Activated T-cell treated with anti-CD3 and anti-CD28 coated beads, Interleukin-2, amount 50 U/mL, for 72 hours (primary cell): ENCODE measurements at regions not wholly inside any gene's neighbourhood (a gene's known extent, or its start where the extent isn't known, plus 50 kb on each side); places are given as distances from the start of the nearest gene placed in this dataset.
"Not testable (repeated sequence)": the region's sequence is repeated elsewhere in the genome, so short reads cannot be mapped to it uniquely, and the experiment has no call there.

ENCODE experiments used
- ATAC-seq, 2 donors: fragments of 150-1000 bp; cut with Tn5 transposase; replicated peaks in 1 of 2; 2 replicates each; pipeline ENCODE4 v1.10.0; 2021; ENCODE audit warnings: moderate library complexity in 2 of 2, mild to moderate bottlenecking in 1 of 2
- DNase-seq, 2 donors: peaks; one replicate each; pipeline ENCODE4 v3.0.0; 2021 to 2022; ENCODE audit warnings: mixed read lengths in 1 of 2
- H3K27ac Mint-ChIP-seq: one replicate; pipeline ENCODE4 v1.8.0; 2022; ENCODE audit warnings: mild to moderate bottlenecking, moderate library complexity, mixed read lengths
- H3K27me3 Mint-ChIP-seq: one replicate; pipeline ENCODE4 v1.8.0; 2022; ENCODE audit warnings: low read depth, mixed read lengths
- H3K36me3 Mint-ChIP-seq, 2 donors: one replicate each; pipeline ENCODE4 v1.8.0; 2022; ENCODE audit warnings: mixed read lengths in 2 of 2, mild to moderate bottlenecking in 1 of 2; ENCODE audit not compliant: insufficient read depth in 2 of 2
- H3K4me1 Mint-ChIP-seq: one replicate; pipeline ENCODE4 v1.8.0; 2022; ENCODE audit warnings: low read depth, mixed read lengths
- H3K4me3 Mint-ChIP-seq, 2 donors: one replicate each; pipeline ENCODE4 v1.8.0; 2022; ENCODE audit warnings: mild to moderate bottlenecking in 2 of 2, mixed read lengths in 2 of 2, moderate library complexity in 2 of 2
- H3K9me3 Mint-ChIP-seq, 2 donors: one replicate each; pipeline ENCODE4 v1.8.0; 2022; ENCODE audit warnings: mixed read lengths in 2 of 2

GRCh38 chr2:183825710-183826109 is 701.5 kb downstream of the NUP35 start:
- H3K9me3 Mint-ChIP-seq, result peaks cover 11 to 25% of the 10 kb centered on the region in 2 donors
- no peak overlapping the region for H3K4me3 Mint-ChIP-seq
- H3K27ac Mint-ChIP-seq, result no peak overlapping the region
- no peaks in the 10 kb centered on the region for H3K4me1 Mint-ChIP-seq
- DNase-seq (no peak), ATAC-seq (no peak)
- H3K27me3 Mint-ChIP-seq, result no peaks in the 10 kb centered on the region
- peaks cover 0 to 2% of the 10 kb centered on the region in 2 donors for H3K36me3 Mint-ChIP-seq

- DNase-seq, result no peak
- H3K4me1 Mint-ChIP-seq, result no peaks in the 10 kb centered on the region
- no peak for ATAC-seq
- no peak overlapping the region for H3K4me3 Mint-ChIP-seq
- no peak overlapping the region for H3K27ac Mint-ChIP-seq
- H3K9me3 Mint-ChIP-seq, result peaks cover 8 to 16% of the 10 kb centered on the region in 2 donors
- H3K36me3 Mint-ChIP-seq, result no peaks in the 10 kb centered on the region
- no peaks in the 10 kb centered on the region for H3K27me3 Mint-ChIP-seq
These were observed 705.7 kb downstream of the NUP35 start for GRCh38 chr2:183829931-183830330.

GRCh38 chr2:183837157-183837556 is 712.9 kb downstream of the NUP35 start:
- peaks cover 1 to 4% of the 10 kb centered on the region in 2 donors for H3K9me3 Mint-ChIP-seq
- no peaks in the 10 kb centered on the region for H3K4me1 Mint-ChIP-seq
- no peak for ATAC-seq
- H3K27me3 Mint-ChIP-seq, result no peaks in the 10 kb centered on the region
- peaks cover 0 to 2% of the 10 kb centered on the region in 2 donors for H3K36me3 Mint-ChIP-seq
- H3K4me3 Mint-ChIP-seq, result no peak overlapping the region
- DNase-seq, result no peak
- H3K27ac Mint-ChIP-seq, result no peak overlapping the region

- no peaks in the 10 kb centered on the region for H3K27me3 Mint-ChIP-seq
- H3K27ac Mint-ChIP-seq, result no peak overlapping the region
- peaks cover 6 to 7% of the 10 kb centered on the region in 2 donors for H3K9me3 Mint-ChIP-seq
- H3K4me3 Mint-ChIP-seq, result no peak overlapping the region
- DNase-seq (no peak), ATAC-seq (no peak)
- peaks cover 2 to 3% of the 10 kb centered on the region in 2 donors for H3K36me3 Mint-ChIP-seq
- H3K4me1 Mint-ChIP-seq, result no peaks in the 10 kb centered on the region
These were observed 714.1 kb downstream of the NUP35 start for GRCh38 chr2:183838295-183838694.

GRCh38 chr2:183840061-183840584 is 715.9 kb downstream of the NUP35 start:
- Mint-ChIP-seq H3K4me1 (no peaks in the 10 kb centered on the region), H3K36me3 (peaks cover 2 to 3% of the 10 kb centered on the region in 2 donors), H3K4me3 (no peak overlapping the region), H3K9me3 (peaks cover 6 to 13% of the 10 kb centered on the region in 2 donors), H3K27me3 (no peaks in the 10 kb centered on the region), H3K27ac (no peak overlapping the region)
- DNase-seq, result no peak
- no peak for ATAC-seq

- H3K4me1 Mint-ChIP-seq, H3K36me3 Mint-ChIP-seq, DNase-seq, H3K27me3 Mint-ChIP-seq, ATAC-seq, H3K27ac Mint-ChIP-seq, H3K4me3 Mint-ChIP-seq: not testable (repeated sequence)
- peaks cover 12 to 22% of the 10 kb centered on the region in 2 donors for H3K9me3 Mint-ChIP-seq
These were observed 725.6 kb downstream of the NUP35 start for GRCh38 chr2:183849826-183850225.

- H3K4me3 Mint-ChIP-seq, result no peak overlapping the region
- no peak for ATAC-seq
- DNase-seq, result no peak
These were observed 734.9 kb downstream of the NUP35 start for GRCh38 chr2:183859129-183859528.

GRCh38 chr2:183866666-183867065 is 731.7 kb upstream of the ZNF804A start:
- no peak for DNase-seq
- Mint-ChIP-seq H3K4me1 (no peaks in the 10 kb centered on the region), H3K9me3 (peaks cover 2 to 4% of the 10 kb centered on the region in 2 donors), H3K27me3 (no peaks in the 10 kb centered on the region), H3K36me3 (peaks cover 0 to 1% of the 10 kb centered on the region in 2 donors), H3K27ac (no peak overlapping the region), H3K4me3 (no peak overlapping the region)
- ATAC-seq, result no peak

More at GRCh38 chr2:183859129-183859528, 734.9 kb downstream of the NUP35 start:
- peaks cover 4 to 9% of the 10 kb centered on the region in 2 donors for H3K9me3 Mint-ChIP-seq
- no peaks in the 10 kb centered on the region for H3K36me3 Mint-ChIP-seq
- H3K27ac Mint-ChIP-seq, result no peak overlapping the region
- H3K4me1 Mint-ChIP-seq, result no peaks in the 10 kb centered on the region
- H3K27me3 Mint-ChIP-seq, result no peaks in the 10 kb centered on the region

- H3K4me1 Mint-ChIP-seq, result no peaks in the 10 kb centered on the region
- peaks cover 2 to 4% of the 10 kb centered on the region in 2 donors for H3K9me3 Mint-ChIP-seq
- H3K4me3 Mint-ChIP-seq, result no peak overlapping the region
- no peak for DNase-seq
- H3K36me3 Mint-ChIP-seq, result peaks cover 0 to 1% of the 10 kb centered on the region in 2 donors
- ATAC-seq, result no peak
- H3K27me3 Mint-ChIP-seq, result no peaks in the 10 kb centered on the region
- H3K27ac Mint-ChIP-seq, result no peak overlapping the region
These were observed 731.1 kb upstream of the ZNF804A start for GRCh38 chr2:183867206-183867605.

GRCh38 chr2:183868153-183868552 is 730.2 kb upstream of the ZNF804A start:
- DNase-seq (no peak), ATAC-seq (no peak)
- Mint-ChIP-seq H3K36me3 (peaks cover 0 to 1% of the 10 kb centered on the region in 2 donors), H3K4me1 (no peaks in the 10 kb centered on the region), H3K27me3 (no peaks in the 10 kb centered on the region), H3K4me3 (no peak overlapping the region), H3K9me3 (peaks cover 3 to 5% of the 10 kb centered on the region in 2 donors), H3K27ac (no peak overlapping the region)

- Mint-ChIP-seq H3K9me3 (peaks cover 6 to 7% of the 10 kb centered on the region in 2 donors), H3K27ac (no peak overlapping the region), H3K4me1 (no peaks in the 10 kb centered on the region), H3K36me3 (peaks cover 0 to 1% of the 10 kb centered on the region in 2 donors), H3K27me3 (no peaks in the 10 kb centered on the region), H3K4me3 (no peak overlapping the region)
- no peak for ATAC-seq
- DNase-seq, result no peak
These were observed 729.6 kb upstream of the ZNF804A start for GRCh38 chr2:183868707-183869106.

- ATAC-seq, result no peak
- H3K27me3 Mint-ChIP-seq, result no peaks in the 10 kb centered on the region
- no peak for DNase-seq
- peaks cover 0 to 1% of the 10 kb centered on the region in 2 donors for H3K36me3 Mint-ChIP-seq
- H3K9me3 Mint-ChIP-seq, result peaks cover 4 to 9% of the 10 kb centered on the region in 2 donors
- H3K4me3 Mint-ChIP-seq, result no peak overlapping the region
- no peaks in the 10 kb centered on the region for H3K4me1 Mint-ChIP-seq
- H3K27ac Mint-ChIP-seq, result no peak overlapping the region
These were observed 726.2 kb upstream of the ZNF804A start for GRCh38 chr2:183872131-183872530.

- H3K27ac Mint-ChIP-seq, result no peak overlapping the region
- no peaks in the 10 kb centered on the region for H3K4me1 Mint-ChIP-seq
- H3K27me3 Mint-ChIP-seq, result no peaks in the 10 kb centered on the region
- ATAC-seq (no peak), DNase-seq (no peak)
- H3K4me3 Mint-ChIP-seq, result no peak overlapping the region
- peaks cover 3 to 5% of the 10 kb centered on the region in 2 donors for H3K9me3 Mint-ChIP-seq
- no peaks in the 10 kb centered on the region for H3K36me3 Mint-ChIP-seq
These were observed 716.4 kb upstream of the ZNF804A start for GRCh38 chr2:183881978-183882377.

- Mint-ChIP-seq H3K9me3 (peaks cover 4 to 12% of the 10 kb centered on the region in 2 donors), H3K27ac (no peak overlapping the region), H3K36me3 (no peaks in the 10 kb centered on the region), H3K27me3 (no peaks in the 10 kb centered on the region), H3K4me3 (no peak overlapping the region), H3K4me1 (no peaks in the 10 kb centered on the region)
- DNase-seq (no peak), ATAC-seq (no peak)
These were observed 705.9 kb upstream of the ZNF804A start for GRCh38 chr2:183892315-183892941.
